HG02943 (cell line): ENCODE measurements at regions not wholly inside any gene's neighbourhood (a gene's known extent, or its start where the extent isn't known, plus 50 kb on each side); places are given as distances from the start of the nearest gene placed in this dataset.

ENCODE experiments used
- ATAC-seq: cut with Tn5 transposase; IDR thresholded peaks from one replicate; pipeline ENCODE4 v1.9.1; 2021; ENCODE audit warnings: mild to moderate bottlenecking, low read depth, moderate library complexity; ENCODE audit not compliant: unreplicated experiment

- no peak for ATAC-seq
These were observed 474.2 kb upstream of the RIOK2 start for GRCh38 chr5:97657239-97657638.

- no peak for ATAC-seq
These were observed 475.3 kb upstream of the RIOK2 start for GRCh38 chr5:97658116-97658900.

- ATAC-seq = no peak
These were observed 483.7 kb upstream of the RIOK2 start for GRCh38 chr5:97666783-97667182.

- no peak for ATAC-seq
These were observed 487.4 kb upstream of the RIOK2 start for GRCh38 chr5:97670447-97670846.

GRCh38 chr5:97676608-97677007 lies 493.6 kb upstream of the RIOK2 start:
- ATAC-seq = no peak

GRCh38 chr5:97694091-97694490 lies 511.0 kb upstream of the RIOK2 start:
- no peak for ATAC-seq

- ATAC-seq = no peak
These were observed 531.4 kb upstream of the RIOK2 start for GRCh38 chr5:97714424-97714823.

- no peak for ATAC-seq
These were observed 543.1 kb upstream of the RIOK2 start for GRCh38 chr5:97726106-97726505.

- ATAC-seq = no peak
These were observed 545.9 kb upstream of the RIOK2 start for GRCh38 chr5:97728920-97729319.

- ATAC-seq = no peak
These were observed 546.9 kb upstream of the RIOK2 start for GRCh38 chr5:97729938-97730337.

- ATAC-seq = no peak
These were observed 552.2 kb upstream of the RIOK2 start for GRCh38 chr5:97735209-97735608.

- no peak for ATAC-seq
These were observed 554.6 kb upstream of the RIOK2 start for GRCh38 chr5:97737608-97738007.

- no peak for ATAC-seq
These were observed 562.8 kb upstream of the RIOK2 start for GRCh38 chr5:97745817-97746216.

GRCh38 chr5:97750576-97750975 lies 567.5 kb upstream of the RIOK2 start:
- no peak for ATAC-seq

GRCh38 chr5:97751540-97751939 lies 568.5 kb upstream of the RIOK2 start:
- ATAC-seq = no peak

GRCh38 chr5:97752871-97753270 lies 569.8 kb upstream of the RIOK2 start:
- ATAC-seq = no peak

GRCh38 chr5:97762483-97762882 lies 579.4 kb upstream of the RIOK2 start:
- ATAC-seq = no peak

GRCh38 chr5:97764700-97765099 lies 581.7 kb upstream of the RIOK2 start:
- no peak for ATAC-seq

- ATAC-seq = no peak
These were observed 595.4 kb upstream of the RIOK2 start for GRCh38 chr5:97778451-97778850.

- no peak for ATAC-seq
These were observed 605.3 kb upstream of the RIOK2 start for GRCh38 chr5:97788369-97788768.

GRCh38 chr5:97797994-97798451 lies 615.0 kb upstream of the RIOK2 start:
- ATAC-seq = no peak

- ATAC-seq = no peak
These were observed 618.4 kb upstream of the RIOK2 start for GRCh38 chr5:97801461-97801860.

- ATAC-seq = no peak
These were observed 637.1 kb upstream of the RIOK2 start for GRCh38 chr5:97820138-97820537.
